ENCODE measurements at regions not wholly inside any gene's neighbourhood (a gene's known extent, or its start where the extent isn't known, plus 50 kb on each side); places are given as distances from the start of the nearest gene placed in this dataset.

DNA sequence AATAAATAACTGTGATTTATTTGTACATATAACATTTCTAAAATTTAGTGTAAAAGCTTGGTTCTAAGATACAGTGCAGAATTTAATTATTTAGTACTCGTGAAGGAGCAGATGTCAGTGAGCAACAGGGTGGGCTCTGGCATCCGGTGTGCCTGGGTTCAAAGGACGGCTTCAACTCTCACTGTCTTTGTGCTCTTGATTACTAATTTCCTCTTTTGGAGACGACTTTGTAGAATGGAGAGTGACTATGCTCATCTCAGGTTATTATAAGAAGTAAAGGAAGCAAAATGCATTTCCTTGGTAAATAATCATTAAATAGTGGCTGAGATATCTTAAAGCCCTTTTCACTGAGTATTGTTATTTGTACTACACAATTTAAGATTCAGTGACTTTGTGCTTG lies 271.7 kb downstream of the ASXL3 start:
- no peak for DNase-seq (ENCODE audit: low read depth, low spot score)
- TF ChIP-seq CTCF (IDR thresholded peaks at IDR 0.05; ENCODE audit: insufficient read depth, low read length, missing control alignments) = no peak
- ChIA-PET POLR2A (no interaction called here), CTCF (no interaction called here)
- H3K4me3 ChIP-seq (ENCODE audit: low read depth, low read length) = no peak overlapping the region

DNA sequence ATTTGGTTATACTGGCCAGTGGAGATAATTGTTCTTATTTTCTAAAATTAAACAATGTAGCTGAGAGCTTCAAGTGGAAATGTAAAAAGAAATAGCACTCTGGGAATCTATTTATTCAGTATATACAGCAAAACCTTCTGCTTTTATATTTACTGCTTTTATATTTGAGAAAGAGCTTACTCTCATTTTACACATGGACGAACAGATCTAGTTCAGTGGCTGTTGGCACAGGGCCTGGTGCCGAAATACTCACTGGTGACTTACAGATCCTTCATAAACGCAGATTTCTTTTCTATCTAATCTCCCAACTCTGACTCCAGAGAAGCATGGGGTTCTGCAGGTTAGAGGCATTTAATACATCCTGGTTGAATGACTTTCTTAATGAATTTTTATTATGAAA lies 266.2 kb downstream of the ASXL3 start:
- DNase-seq (ENCODE audit: low read depth, low spot score) = no peak
- ChIA-PET POLR2A (no interaction called here), CTCF (no interaction called here)
- TF ChIP-seq CTCF (IDR thresholded peaks at IDR 0.05; ENCODE audit: insufficient read depth, low read length, missing control alignments) = no peak
- no peak overlapping the region for H3K4me3 ChIP-seq (ENCODE audit: low read depth, low read length)

GRCh38 chr18:33841221-33841967 lies 263.4 kb downstream of the ASXL3 start:
- ChIA-PET CTCF (no interaction called here), POLR2A (no interaction called here)
- TF ChIP-seq CTCF (IDR thresholded peaks at IDR 0.05; ENCODE audit: insufficient read depth, low read length, missing control alignments) = no peak
- H3K4me3 ChIP-seq (ENCODE audit: low read depth, low read length) = no peak overlapping the region
- no peak for DNase-seq (ENCODE audit: low read depth, low spot score)

DNA sequence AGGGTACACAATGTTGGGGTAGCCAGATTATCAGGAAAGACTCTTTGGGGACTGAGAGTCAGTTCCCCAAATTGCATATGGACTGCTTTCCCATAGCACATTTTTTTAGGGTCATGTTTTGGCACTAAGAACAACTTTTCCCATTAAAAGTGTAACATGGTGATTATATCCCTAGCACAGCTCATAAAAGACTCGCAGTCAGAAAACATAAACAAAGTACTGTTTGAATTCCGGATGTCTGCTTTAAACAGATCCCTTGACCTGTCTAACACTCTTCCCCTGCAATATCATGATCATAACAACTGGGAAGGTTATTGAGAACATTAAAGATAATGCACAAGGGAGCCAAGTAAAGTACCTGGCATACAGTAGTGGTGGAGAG lies 262.2 kb downstream of the ASXL3 start:
- TF ChIP-seq CTCF (IDR thresholded peaks at IDR 0.05; ENCODE audit: insufficient read depth, low read length, missing control alignments) = no peak
- POLR2A ChIA-PET = no interaction called here

GRCh38 chr18:33839452-33840211 lies 261.6 kb downstream of the ASXL3 start:
- DNase-seq (ENCODE audit: low read depth, low spot score) = no peak
- POLR2A ChIA-PET = no interaction called here
- H3K4me3 ChIP-seq (ENCODE audit: low read depth, low read length) = no peak overlapping the region
- TF ChIP-seq CTCF (IDR thresholded peaks at IDR 0.05; ENCODE audit: insufficient read depth, low read length, missing control alignments) = peak; percentile 68
- CTCF ChIA-PET = interaction anchor here (0.6 to 1.5 kb wide), 5 partner anchors 9 to 982 kb away, joined by 3 to 5 read pairs (median 4); no protein-coding TSS in a partner anchor

More for the DNA sequence above, 262.2 kb downstream of the ASXL3 start:
- H3K4me3 ChIP-seq (ENCODE audit: low read depth, low read length) = no peak overlapping the region
- CTCF ChIA-PET = interaction anchor here (1.0 to 1.5 kb wide), 4 partner anchors 9 to 981 kb away, joined by 3 to 5 read pairs (median 4); no protein-coding TSS in a partner anchor
- DNase-seq (ENCODE audit: low read depth, low spot score) = no peak

DNA sequence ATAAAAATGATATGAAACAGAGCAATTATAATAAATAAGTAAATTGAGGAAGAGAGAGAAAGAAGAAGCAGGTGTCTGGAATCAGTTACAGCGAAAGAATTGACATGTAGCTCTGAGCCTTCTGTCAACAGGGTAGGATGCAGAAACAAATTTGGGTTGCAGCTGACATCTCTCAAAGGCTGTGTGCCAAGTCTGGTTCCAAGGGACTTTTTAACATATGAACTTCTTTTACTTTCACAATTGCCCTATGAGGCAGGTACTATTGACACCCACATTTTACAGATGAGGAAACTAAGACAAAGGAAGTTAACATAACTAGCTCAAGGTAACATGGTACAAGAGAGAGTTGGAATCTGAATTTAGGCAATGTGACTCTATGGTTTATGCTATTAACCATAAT lies 260.0 kb downstream of the ASXL3 start:
- POLR2A ChIA-PET = no interaction called here
- no peak for DNase-seq (ENCODE audit: low read depth, low spot score)
- H3K4me3 ChIP-seq (ENCODE audit: low read depth, low read length) = no peak overlapping the region
- CTCF ChIA-PET = interaction anchor here (1.0 kb wide), 1 partner anchor 485 kb away, joined by 3 read pairs; no protein-coding TSS in a partner anchor
- TF ChIP-seq CTCF (IDR thresholded peaks at IDR 0.05; ENCODE audit: insufficient read depth, low read length, missing control alignments) = no peak
